DND-41 (cell line): ENCODE measurements at regions not wholly inside any gene's neighbourhood (a gene's known extent, or its start where the extent isn't known, plus 50 kb on each side); places are given as distances from the start of the nearest gene placed in this dataset.

Experiments used
- ATAC-seq: fragments of 200-7000 bp; cut with Tn5 transposase; 3 replicates; pipeline ENCODE4 v1.9.1; 2021; ENCODE audit warnings: low read depth; ENCODE audit not compliant: insufficient read depth
- DNase-seq: peaks from one replicate; pipeline ENCODE4 v3.0.0-alpha.2; 2020
- H2AFZ ChIP-seq: 2 replicates; pipeline ENCODE4 v1.6.0; 2012; ENCODE audit warnings: low read depth, low read length
- H3K27ac ChIP-seq: 2 replicates; pipeline ENCODE4 v1.5.1; 2012; ENCODE audit warnings: low read length, inconsistent platforms
- H3K27me3 ChIP-seq: fragments of 200-600 bp; sonication (generic); 2 replicates; pipeline ENCODE4 v1.6.0; 2012; ENCODE audit warnings: low read length, mild to moderate bottlenecking, inconsistent platforms; ENCODE audit not compliant: insufficient read depth, poor library complexity
- H3K36me3 ChIP-seq: 2 replicates; pipeline ENCODE4 v1.5.1; 2012; ENCODE audit warnings: low read length, inconsistent platforms; ENCODE audit not compliant: insufficient read depth
- H3K4me1 ChIP-seq: 2 replicates; pipeline ENCODE4 v1.5.1; 2012; ENCODE audit warnings: mild to moderate bottlenecking, low read length; ENCODE audit not compliant: insufficient read depth
- H3K4me2 ChIP-seq: 2 replicates; pipeline ENCODE4 v1.6.0; 2012; ENCODE audit warnings: mild to moderate bottlenecking, moderate library complexity, low read length, inconsistent platforms; ENCODE audit not compliant: insufficient read depth
- H3K4me3 ChIP-seq, 2 experiments: fragments of 200-600 bp in 1 of 2; shearing (Covaris generic) in 1 of 2; 2 replicates each; pipeline ENCODE4 v1.5.1; 2012 to 2016; ENCODE audit warnings: inconsistent platforms in 2 of 2, low read length in 2 of 2, mild to moderate bottlenecking in 2 of 2, low read depth in 1 of 2, moderate library complexity in 1 of 2
- H3K79me2 ChIP-seq: 2 replicates; pipeline ENCODE4 v1.6.0; 2012; ENCODE audit warnings: low read length, inconsistent platforms; ENCODE audit not compliant: insufficient read depth
- H3K9ac ChIP-seq: 2 replicates; pipeline ENCODE4 v1.6.0; 2012; ENCODE audit warnings: low read depth, mild to moderate bottlenecking, inconsistent platforms, low read length, moderate library complexity
- H3K9me3 ChIP-seq: 2 replicates; pipeline ENCODE4 v1.5.1; 2012; ENCODE audit warnings: low read length, moderate library complexity, mild to moderate bottlenecking, inconsistent platforms; ENCODE audit not compliant: insufficient read depth, severe bottlenecking
- H4K20me1 ChIP-seq: 2 replicates; pipeline ENCODE4 v1.6.0; 2012; ENCODE audit warnings: low read length; ENCODE audit not compliant: insufficient read depth
- EZH2 ChIP-seq: IDR thresholded peaks from 3 replicates; pipeline ENCODE4 v1.6.1; 2012; ENCODE audit warnings: borderline replicate concordance, low read depth, mild to moderate bottlenecking, moderate library complexity, low read length, inconsistent platforms; ENCODE audit not compliant: severe bottlenecking
- TF ChIP-seq, protein P1 (sequence below): IDR thresholded peaks from 2 replicates; pipeline ENCODE4 v1.5.1; 2012; ENCODE audit warnings: borderline replicate concordance, low read length, moderate library complexity, mild to moderate bottlenecking; ENCODE audit not compliant: poor library complexity, severe bottlenecking; ENCODE audit errors: extremely low read depth

DNA sequence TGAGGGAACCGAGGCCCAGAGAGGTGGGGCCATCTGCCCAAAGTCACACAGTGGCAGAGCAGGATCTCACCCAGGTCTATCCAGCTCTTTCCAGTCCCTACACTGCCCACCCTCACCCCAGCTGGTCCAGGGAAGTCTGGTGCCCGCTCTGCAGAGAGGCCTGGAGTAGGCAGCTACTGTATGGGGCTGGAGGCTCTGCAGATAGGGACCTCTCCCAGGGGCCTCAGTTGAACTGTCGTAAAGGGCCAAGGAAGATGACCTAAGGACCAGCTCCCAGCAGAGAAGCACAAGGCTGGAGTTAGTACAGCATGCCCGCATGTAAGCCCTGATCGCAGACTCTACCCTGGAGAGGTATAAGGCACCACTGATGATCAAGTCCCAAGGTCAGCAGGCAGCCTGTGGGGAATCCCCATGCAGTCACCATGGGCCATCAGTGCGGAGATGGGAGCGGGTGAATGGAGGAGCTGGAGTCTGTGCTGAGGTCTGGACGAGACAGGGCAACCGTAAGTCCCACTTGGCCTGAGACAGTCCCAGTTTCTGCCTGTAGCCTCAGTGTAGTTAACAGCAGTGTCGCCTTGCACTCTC, 320.2 kb downstream of the MATN1 start:
- H3K79me2 ChIP-seq, result no peaks in the 10 kb centered on the region
- no peaks in the 10 kb centered on the region; the same call in 1 of the 2 replicates for H4K20me1 ChIP-seq
- TF ChIP-seq, protein P1, sequence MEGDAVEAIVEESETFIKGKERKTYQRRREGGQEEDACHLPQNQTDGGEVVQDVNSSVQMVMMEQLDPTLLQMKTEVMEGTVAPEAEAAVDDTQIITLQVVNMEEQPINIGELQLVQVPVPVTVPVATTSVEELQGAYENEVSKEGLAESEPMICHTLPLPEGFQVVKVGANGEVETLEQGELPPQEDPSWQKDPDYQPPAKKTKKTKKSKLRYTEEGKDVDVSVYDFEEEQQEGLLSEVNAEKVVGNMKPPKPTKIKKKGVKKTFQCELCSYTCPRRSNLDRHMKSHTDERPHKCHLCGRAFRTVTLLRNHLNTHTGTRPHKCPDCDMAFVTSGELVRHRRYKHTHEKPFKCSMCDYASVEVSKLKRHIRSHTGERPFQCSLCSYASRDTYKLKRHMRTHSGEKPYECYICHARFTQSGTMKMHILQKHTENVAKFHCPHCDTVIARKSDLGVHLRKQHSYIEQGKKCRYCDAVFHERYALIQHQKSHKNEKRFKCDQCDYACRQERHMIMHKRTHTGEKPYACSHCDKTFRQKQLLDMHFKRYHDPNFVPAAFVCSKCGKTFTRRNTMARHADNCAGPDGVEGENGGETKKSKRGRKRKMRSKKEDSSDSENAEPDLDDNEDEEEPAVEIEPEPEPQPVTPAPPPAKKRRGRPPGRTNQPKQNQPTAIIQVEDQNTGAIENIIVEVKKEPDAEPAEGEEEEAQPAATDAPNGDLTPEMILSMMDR, result no peak
- TF ChIP-seq EZH2, result no peak
- no peak overlapping the region for H2AFZ ChIP-seq
- no peaks in the 10 kb centered on the region for H3K9me3 ChIP-seq
- ATAC-seq, result no peak
- no peak overlapping the region for H3K4me3 ChIP-seq
- DNase-seq, result no peak
- H3K4me2 ChIP-seq, result no peak overlapping the region
- no peak overlapping the region for H3K9ac ChIP-seq
- H3K27me3 ChIP-seq, result peaks cover 25% of the 10 kb centered on the region
- no peaks in the 10 kb centered on the region for H3K4me1 ChIP-seq
- no peak overlapping the region for H3K27ac ChIP-seq
- H3K36me3 ChIP-seq, result no peaks in the 10 kb centered on the region

DNA sequence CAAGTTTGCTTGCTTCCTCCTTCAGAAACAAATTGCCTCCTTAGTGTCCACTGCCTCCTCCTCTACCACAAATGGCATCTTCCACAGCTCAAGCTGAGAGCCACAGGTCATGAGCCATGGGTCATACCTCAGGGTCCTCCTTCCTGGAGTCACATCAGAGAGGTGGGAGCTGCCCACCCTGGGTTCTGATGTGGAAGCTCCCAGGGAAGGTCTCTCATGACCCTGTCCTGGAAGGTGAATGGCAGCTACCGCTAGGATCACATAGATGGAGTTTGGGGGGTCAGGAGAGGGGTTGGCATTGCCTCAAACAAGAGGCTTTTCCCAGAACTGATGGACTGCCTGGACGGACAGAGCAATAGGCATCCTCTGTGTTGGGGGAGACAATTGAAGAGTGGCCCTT, 321.4 kb downstream of the MATN1 start:
- H3K4me1 ChIP-seq, result no peaks in the 10 kb centered on the region
- no peak overlapping the region for H3K4me3 ChIP-seq
- ATAC-seq, result no peak
- no peaks in the 10 kb centered on the region for H3K36me3 ChIP-seq
- no peak for DNase-seq
- no peaks in the 10 kb centered on the region for H3K9me3 ChIP-seq
- H3K79me2 ChIP-seq, result no peaks in the 10 kb centered on the region
- H3K4me2 ChIP-seq, result no peak overlapping the region
- no peak overlapping the region for H3K9ac ChIP-seq
- no peak overlapping the region for H3K27ac ChIP-seq
- H4K20me1 ChIP-seq, result no peaks in the 10 kb centered on the region
- no peak overlapping the region for H2AFZ ChIP-seq
- no peak for TF ChIP-seq EZH2
- TF ChIP-seq, protein P1, result no peak
- H3K27me3 ChIP-seq, result peaks cover 25% of the 10 kb centered on the region

DNA sequence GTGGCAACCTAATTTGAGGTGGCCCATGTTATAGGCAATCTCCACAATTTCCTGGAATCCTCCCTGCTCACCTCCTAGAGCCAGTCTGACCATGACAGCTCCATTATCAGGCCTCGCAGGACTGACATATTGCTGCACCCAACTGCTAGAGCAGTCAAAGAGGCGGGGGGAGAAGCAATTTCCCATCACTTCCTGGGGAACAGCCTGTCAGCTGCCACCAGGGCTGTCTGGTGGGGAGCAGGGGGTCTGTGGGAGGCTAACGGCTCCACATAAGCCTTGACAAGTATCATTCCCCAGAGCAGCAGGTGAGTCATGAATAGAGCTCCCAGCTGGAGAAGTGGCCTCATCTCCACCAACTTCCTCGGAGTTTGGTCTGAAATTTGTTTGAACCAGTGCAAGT, 322.9 kb downstream of the MATN1 start:
- Histone ChIP-seq H4K20me1 (no peaks in the 10 kb centered on the region), H3K79me2 (no peaks in the 10 kb centered on the region), H3K27me3 (peaks cover 25% of the 10 kb centered on the region), H3K27ac (no peak overlapping the region), H3K9ac (no peak overlapping the region), H3K4me2 (no peak overlapping the region), H3K9me3 (no peaks in the 10 kb centered on the region), H3K4me3 (no peak overlapping the region), H2AFZ (no peak overlapping the region), H3K36me3 (no peaks in the 10 kb centered on the region), H3K4me1 (no peaks in the 10 kb centered on the region)
- ATAC-seq (no peak), DNase-seq (no peak)
- TF ChIP-seq, protein P1, result no peak
- no peak for TF ChIP-seq EZH2

DNA sequence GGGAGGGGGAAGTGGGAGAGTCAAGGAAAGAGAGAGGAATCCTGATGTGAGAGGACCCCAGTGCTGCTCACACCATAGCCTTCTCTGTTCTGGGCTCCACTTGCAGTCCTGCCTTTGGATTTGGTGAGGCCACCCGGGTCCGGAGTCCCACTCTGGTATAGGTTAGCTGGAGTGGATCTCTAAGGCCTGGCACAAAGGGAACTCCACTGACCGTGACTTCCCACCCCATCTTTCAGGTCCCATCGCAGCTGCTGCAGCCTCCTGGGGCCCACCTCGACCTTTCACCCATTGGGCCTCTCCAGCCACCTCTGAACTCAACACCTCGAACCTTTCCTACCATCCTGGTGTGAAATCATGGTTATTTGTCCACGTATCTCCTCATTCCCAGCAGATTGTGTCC, 324.4 kb downstream of the MATN1 start:
- peaks cover 22% of the 10 kb centered on the region for H3K27me3 ChIP-seq
- H3K9me3 ChIP-seq, result no peaks in the 10 kb centered on the region
- no peak overlapping the region for H3K4me3 ChIP-seq
- TF ChIP-seq EZH2, result no peak
- TF ChIP-seq, protein P1, result no peak
- no peaks in the 10 kb centered on the region for H3K79me2 ChIP-seq
- H3K36me3 ChIP-seq, result no peaks in the 10 kb centered on the region
- no peak overlapping the region for H3K4me2 ChIP-seq
- no peak for ATAC-seq
- no peak overlapping the region for H2AFZ ChIP-seq
- no peaks in the 10 kb centered on the region for H3K4me1 ChIP-seq
- H3K27ac ChIP-seq, result no peak overlapping the region
- DNase-seq, result no peak
- no peaks in the 10 kb centered on the region for H4K20me1 ChIP-seq
- H3K9ac ChIP-seq, result no peak overlapping the region
